PC-3 (cell line): ENCODE measurements at regions not wholly inside any gene's neighbourhood (a gene's known extent, or its start where the extent isn't known, plus 50 kb on each side); places are given as distances from the start of the nearest gene placed in this dataset.

Source experiments
- EZH2phosphoT487 ChIP-seq: fragments of 300-600 bp; sonication (generic); IDR thresholded peaks from 2 replicates; pipeline ENCODE4 v1.6.1; 2018; ENCODE audit warnings: mild to moderate bottlenecking, antibody characterized with exemption, low read length, borderline replicate concordance
- TF ChIP-seq, protein P1 (sequence below): fragments of 300-600 bp; sonication (generic); conservative IDR thresholded peaks from 2 replicates; pipeline ENCODE4 v1.5.1; 2017; ENCODE audit warnings: antibody characterized with exemption, low read depth, mild to moderate bottlenecking, low read length

DNA sequence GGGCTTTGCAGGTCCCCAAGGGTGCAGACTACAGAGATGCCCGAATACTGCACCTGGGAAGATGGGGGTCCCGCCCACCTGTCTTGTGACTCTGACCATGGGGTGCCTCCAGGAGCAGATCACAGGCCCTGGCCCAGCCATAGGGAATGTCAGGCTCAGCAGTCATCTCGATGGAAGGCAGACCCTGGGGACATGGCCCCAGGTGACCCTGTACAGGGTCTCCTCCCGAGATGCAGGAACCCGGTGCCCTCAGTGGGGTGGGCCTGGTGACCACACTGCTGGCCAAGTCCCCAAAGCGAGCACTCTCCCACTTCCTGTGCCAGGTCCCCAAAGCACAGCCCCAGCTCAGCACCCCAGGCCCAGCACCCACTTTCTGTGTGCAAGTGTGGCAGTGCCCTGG, 903.7 kb upstream of the USP15 start:
- TF ChIP-seq, protein P1, sequence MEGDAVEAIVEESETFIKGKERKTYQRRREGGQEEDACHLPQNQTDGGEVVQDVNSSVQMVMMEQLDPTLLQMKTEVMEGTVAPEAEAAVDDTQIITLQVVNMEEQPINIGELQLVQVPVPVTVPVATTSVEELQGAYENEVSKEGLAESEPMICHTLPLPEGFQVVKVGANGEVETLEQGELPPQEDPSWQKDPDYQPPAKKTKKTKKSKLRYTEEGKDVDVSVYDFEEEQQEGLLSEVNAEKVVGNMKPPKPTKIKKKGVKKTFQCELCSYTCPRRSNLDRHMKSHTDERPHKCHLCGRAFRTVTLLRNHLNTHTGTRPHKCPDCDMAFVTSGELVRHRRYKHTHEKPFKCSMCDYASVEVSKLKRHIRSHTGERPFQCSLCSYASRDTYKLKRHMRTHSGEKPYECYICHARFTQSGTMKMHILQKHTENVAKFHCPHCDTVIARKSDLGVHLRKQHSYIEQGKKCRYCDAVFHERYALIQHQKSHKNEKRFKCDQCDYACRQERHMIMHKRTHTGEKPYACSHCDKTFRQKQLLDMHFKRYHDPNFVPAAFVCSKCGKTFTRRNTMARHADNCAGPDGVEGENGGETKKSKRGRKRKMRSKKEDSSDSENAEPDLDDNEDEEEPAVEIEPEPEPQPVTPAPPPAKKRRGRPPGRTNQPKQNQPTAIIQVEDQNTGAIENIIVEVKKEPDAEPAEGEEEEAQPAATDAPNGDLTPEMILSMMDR = no peak
- no peak for TF ChIP-seq EZH2phosphoT487
